ENCODE measurements at regions not wholly inside any gene's neighbourhood (a gene's known extent, or its start where the extent isn't known, plus 50 kb on each side); places are given as distances from the start of the nearest gene placed in this dataset.

- Histone ChIP-seq H3K36me3 (ENCODE audit: control insufficient read depth, insufficient read depth, low read length) (no peaks in the 10 kb centered on the region), H3K4me1 (ENCODE audit: control insufficient read depth, insufficient read depth, low read length) (peaks cover 44% of the 10 kb centered on the region), H3K27ac (ENCODE audit: low read length) (peak overlapping the region; percentile 83), H3K27me3 (ENCODE audit: control insufficient read depth, insufficient read depth, low read length) (no peaks in the 10 kb centered on the region), H3K4me3 (ENCODE audit: low read depth in 2 of 2, low read length in 2 of 2) (no peak overlapping the region), H3K9me3 (ENCODE audit: control insufficient read depth, insufficient read depth, low read depth, low read length) (no peaks in the 10 kb centered on the region)
- no peak for TF ChIP-seq TCF7L2 (IDR thresholded peaks at IDR 0.05; ENCODE audit: low read depth, low read length)
- TF ChIP-seq REST (IDR thresholded peaks at IDR 0.05; ENCODE audit: insufficient read depth in 1 of 2, low read depth in 2 of 2, low read length in 1 of 2) = peak; percentile 92 to 94
- in situ Hi-C loops (cut with HindIII; ENCODE audit: low pct_unique_long_range_greater_than_20kb, low sequenced_read_pairs) = no loop called here
- intact Hi-C loops (cut with micrococcal nuclease; ENCODE audit: unreplicated experiment) = no loop called here
- DNase-seq (ENCODE audit: low read depth, low spot score) (no peak), ATAC-seq (no peak; the same call in 1 of the 2 replicates)
- ChIA-PET POLR2A (no interaction called here), CTCF (interaction anchor here (1.7 kb wide), 1 partner anchor 29 kb away, joined by 7 read pairs; no protein-coding TSS in a partner anchor)
- no TSS peak for BruUV-seq (replicated peaks)
Observed at GRCh38 chr20:62587757-62588402, 54.4 kb upstream of the SLCO4A1 start.

- no TSS peak for BruUV-seq (replicated peaks)
- ATAC-seq = peak; percentile 71
- no peaks in the 10 kb centered on the region for H3K36me3 ChIP-seq (ENCODE audit: control insufficient read depth, insufficient read depth, low read length)
- CTCF ChIA-PET = interaction anchor here (1.1 to 1.7 kb wide), 2 partner anchors 28 to 88 kb away, joined by 3 to 7 read pairs; no protein-coding TSS in a partner anchor
- POLR2A ChIA-PET = no interaction called here
- in situ Hi-C loops (cut with HindIII; ENCODE audit: low pct_unique_long_range_greater_than_20kb, low sequenced_read_pairs) = no loop called here
- DNase-seq (ENCODE audit: low read depth, low spot score) = no peak
- no peak overlapping the region for H3K4me3 ChIP-seq (ENCODE audit: low read depth in 2 of 2, low read length in 2 of 2)
- no peaks in the 10 kb centered on the region for H3K27me3 ChIP-seq (ENCODE audit: control insufficient read depth, insufficient read depth, low read length)
- H3K9me3 ChIP-seq (ENCODE audit: control insufficient read depth, insufficient read depth, low read depth, low read length) = no peaks in the 10 kb centered on the region
- intact Hi-C loops (cut with micrococcal nuclease; ENCODE audit: unreplicated experiment) = no loop called here
- peaks cover 42% of the 10 kb centered on the region for H3K4me1 ChIP-seq (ENCODE audit: control insufficient read depth, insufficient read depth, low read length)
- H3K27ac ChIP-seq (ENCODE audit: low read length) = peak overlapping the region; percentile 83
- no peak for TF ChIP-seq SIN3A (IDR thresholded peaks at IDR 0.05; ENCODE audit: borderline replicate concordance, insufficient read depth, low read depth, low read length)
- TF ChIP-seq POLR2AphosphoS5 (IDR thresholded peaks at IDR 0.05; ENCODE audit: low read depth, low read length) = no peak
- TF ChIP-seq REST (IDR thresholded peaks at IDR 0.05; ENCODE audit: insufficient read depth in 1 of 2, low read depth in 2 of 2, low read length in 1 of 2) = no peak
Observed at GRCh38 chr20:62588458-62589149, 53.7 kb upstream of the SLCO4A1 start.
